Mesodermal cell (in vitro differentiated cells): ENCODE measurements at regions not wholly inside any gene's neighbourhood (a gene's known extent, or its start where the extent isn't known, plus 50 kb on each side); places are given as distances from the start of the nearest gene placed in this dataset.

Experiments used
- H3K27ac ChIP-seq: 2 replicates; pipeline ENCODE4 v1.7.0; 2013; ENCODE audit warnings: mild to moderate bottlenecking, low read depth, low read length, moderate library complexity; ENCODE audit not compliant: severe bottlenecking
- H3K36me3 ChIP-seq: 2 replicates; pipeline ENCODE4 v1.7.1; 2013; ENCODE audit warnings: mild to moderate bottlenecking, low read length, moderate library complexity; ENCODE audit not compliant: control insufficient read depth, insufficient read depth
- H3K4me1 ChIP-seq: one replicate; pipeline ENCODE4 v1.7.1; 2013; ENCODE audit warnings: mild to moderate bottlenecking, low read length; ENCODE audit not compliant: insufficient read depth, control insufficient read depth, poor library complexity, severe bottlenecking
- H3K4me3 ChIP-seq: 2 replicates; pipeline ENCODE4 v1.7.0; 2013; ENCODE audit warnings: low read length, control low read depth, mild to moderate bottlenecking; ENCODE audit not compliant: insufficient read depth, poor library complexity, severe bottlenecking; ENCODE audit errors: extremely low read depth
- H3K9me3 ChIP-seq: 2 replicates; pipeline ENCODE4 v1.7.1; 2013; ENCODE audit warnings: mild to moderate bottlenecking, low read length, moderate library complexity; ENCODE audit not compliant: control insufficient read depth
- WGBS, 2 experiments: methylation state at CpG; one replicate each; pipeline ENCODE4 v1.1.5; 2013; ENCODE audit warnings: missing lambda C conversion rate in 2 of 2; ENCODE audit not compliant: insufficient coverage in 2 of 2; 5-methylcytosine and 5-hydroxymethylcytosine counted together

GRCh38 chr7:116083796-116084195, 53.2 kb upstream of the TFEC start:
- H3K36me3 ChIP-seq: no peaks in the 10 kb centered on the region
- H3K4me3 ChIP-seq: no peak overlapping the region
- 79% methylated on average over 2 of the region's 2 CpGs; no CpG with 5 or more reads in 1 of the 2 experiments for WGBS, 2 experiments
- no peak overlapping the region for H3K27ac ChIP-seq
- no peaks in the 10 kb centered on the region for H3K9me3 ChIP-seq
- H3K4me1 ChIP-seq: no peaks in the 10 kb centered on the region

DNA sequence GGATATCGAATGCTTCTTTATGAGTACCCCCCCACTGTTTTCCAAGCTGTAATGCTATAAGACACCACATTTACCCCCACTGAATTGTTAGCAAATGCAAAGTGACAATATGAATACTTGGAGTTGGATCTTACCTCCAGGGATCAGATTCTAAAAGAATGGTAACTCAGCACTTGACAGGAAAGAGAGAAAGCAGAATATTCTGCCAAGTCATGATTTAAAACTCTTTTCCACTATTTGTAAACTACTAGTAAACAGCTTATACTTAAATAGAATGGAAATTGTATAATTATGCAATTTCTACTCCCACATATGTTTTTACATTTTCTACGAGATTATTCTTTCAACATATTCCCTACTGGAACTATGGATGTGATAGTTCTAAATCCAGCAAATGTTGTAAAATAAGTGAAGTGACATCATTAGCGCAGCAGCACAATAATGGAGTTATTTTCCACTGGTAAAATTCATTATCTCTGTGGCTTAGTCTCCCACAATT, 56.0 kb upstream of the TFEC start:
- WGBS, 2 experiments: no CpG with 5 or more reads among the region's 3 CpGs
- Histone ChIP-seq H3K36me3 (no peaks in the 10 kb centered on the region), H3K9me3 (no peaks in the 10 kb centered on the region), H3K4me3 (no peak overlapping the region), H3K4me1 (no peaks in the 10 kb centered on the region), H3K27ac (no peak overlapping the region)

DNA sequence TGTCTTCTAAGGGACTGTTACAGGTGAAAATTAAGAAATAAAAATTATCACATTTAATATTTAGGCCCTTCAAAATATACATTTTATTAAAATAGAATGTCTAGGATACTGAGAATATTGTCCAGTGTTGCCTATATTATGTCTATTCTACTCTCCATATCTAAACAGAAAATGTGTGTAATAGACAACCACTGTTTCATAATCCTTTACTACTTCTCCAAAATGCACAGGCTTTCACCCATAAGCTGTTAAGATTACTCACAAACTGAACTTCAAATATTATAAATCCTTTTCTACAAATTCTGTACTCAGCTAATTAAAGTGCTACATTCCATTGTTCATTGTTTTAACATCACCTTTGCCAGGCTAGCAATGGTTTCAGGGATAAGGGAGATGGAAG, 56.7 kb upstream of the TFEC start:
- no peaks in the 10 kb centered on the region for H3K4me1 ChIP-seq
- H3K9me3 ChIP-seq: no peaks in the 10 kb centered on the region
- H3K36me3 ChIP-seq: no peaks in the 10 kb centered on the region
- H3K27ac ChIP-seq: no peak overlapping the region
- no peak overlapping the region for H3K4me3 ChIP-seq

DNA sequence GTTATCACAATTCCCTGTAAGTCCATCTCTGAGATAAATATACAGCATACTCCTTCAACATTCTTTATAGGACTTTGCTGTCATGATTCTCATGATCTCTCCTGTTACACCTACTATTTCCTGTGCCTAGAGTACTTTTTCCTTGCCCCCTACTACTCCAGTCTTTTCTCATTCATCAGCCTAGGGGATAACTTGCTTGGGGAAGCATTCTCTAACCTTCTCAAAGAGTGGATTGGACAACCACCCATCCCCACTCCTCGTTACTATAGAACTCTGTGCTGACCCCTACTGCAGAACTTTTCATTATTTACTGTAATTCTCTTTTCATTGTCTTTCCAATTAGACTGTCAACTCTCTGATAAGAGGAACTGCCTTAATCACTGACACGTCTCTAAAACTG, 57.4 kb upstream of the TFEC start:
- no peak overlapping the region for H3K4me3 ChIP-seq
- H3K36me3 ChIP-seq: no peaks in the 10 kb centered on the region
- no peaks in the 10 kb centered on the region for H3K4me1 ChIP-seq
- H3K9me3 ChIP-seq: no peaks in the 10 kb centered on the region
- WGBS, 2 experiments: 50 to 75% methylated on average over 1 of the region's 2 CpGs
- H3K27ac ChIP-seq: no peak overlapping the region

DNA sequence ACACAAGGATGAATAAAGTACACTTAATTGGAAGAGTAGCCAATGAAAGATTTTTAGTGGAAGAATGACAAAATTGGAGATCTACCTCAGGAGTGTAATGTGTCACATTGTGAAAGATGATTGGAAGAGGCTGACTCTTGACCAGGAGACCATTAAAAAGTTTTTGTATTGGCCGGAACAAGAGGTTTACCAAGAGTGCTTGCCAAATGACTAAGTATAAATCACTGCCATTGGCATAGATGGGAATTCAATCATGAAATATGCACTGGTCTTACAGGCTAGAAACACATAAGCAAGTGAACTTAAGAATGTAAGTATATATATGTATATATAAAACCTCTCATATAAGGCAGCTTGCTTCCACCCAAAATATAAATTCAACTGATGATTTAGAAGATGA, 58.7 kb upstream of the TFEC start:
- no CpG with 5 or more reads among the region's 1 CpG for WGBS, 2 experiments
- no peaks in the 10 kb centered on the region for H3K9me3 ChIP-seq
- no peak overlapping the region for H3K27ac ChIP-seq
- H3K4me3 ChIP-seq: no peak overlapping the region
- no peaks in the 10 kb centered on the region for H3K36me3 ChIP-seq
- no peaks in the 10 kb centered on the region for H3K4me1 ChIP-seq

- H3K36me3 ChIP-seq: no peaks in the 10 kb centered on the region
- H3K4me1 ChIP-seq: no peaks in the 10 kb centered on the region
- H3K4me3 ChIP-seq: no peak overlapping the region
- H3K27ac ChIP-seq: no peak overlapping the region
- no peaks in the 10 kb centered on the region for H3K9me3 ChIP-seq
- 94% methylated on average over 3 of the region's 4 CpGs; no CpG with 5 or more reads in 1 of the 2 experiments for WGBS, 2 experiments
These were observed 63.1 kb upstream of the TFEC start for GRCh38 chr7:116093516-116094301.

DNA sequence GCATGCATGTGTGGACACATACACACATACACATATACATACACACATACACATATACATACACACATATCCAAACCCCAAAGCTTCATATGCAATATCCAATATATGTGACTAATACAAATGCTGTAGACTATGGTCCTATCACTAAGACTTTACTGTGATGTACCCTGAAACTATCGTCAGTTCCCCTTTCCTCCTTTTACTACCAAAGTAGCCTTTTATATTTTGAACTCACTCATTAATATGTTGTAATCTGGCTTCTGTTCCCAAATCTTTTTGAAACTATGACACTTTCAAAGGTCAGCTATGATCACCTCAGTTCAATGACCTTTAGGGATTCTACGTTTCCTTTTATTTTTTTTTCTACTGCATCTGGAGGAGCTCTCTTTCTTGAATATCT, 64.8 kb upstream of the TFEC start:
- WGBS, 2 experiments: 100% methylated on average over 2 of the region's 2 CpGs
- Histone ChIP-seq H3K9me3 (no peaks in the 10 kb centered on the region), H3K4me3 (no peak overlapping the region)

DNA sequence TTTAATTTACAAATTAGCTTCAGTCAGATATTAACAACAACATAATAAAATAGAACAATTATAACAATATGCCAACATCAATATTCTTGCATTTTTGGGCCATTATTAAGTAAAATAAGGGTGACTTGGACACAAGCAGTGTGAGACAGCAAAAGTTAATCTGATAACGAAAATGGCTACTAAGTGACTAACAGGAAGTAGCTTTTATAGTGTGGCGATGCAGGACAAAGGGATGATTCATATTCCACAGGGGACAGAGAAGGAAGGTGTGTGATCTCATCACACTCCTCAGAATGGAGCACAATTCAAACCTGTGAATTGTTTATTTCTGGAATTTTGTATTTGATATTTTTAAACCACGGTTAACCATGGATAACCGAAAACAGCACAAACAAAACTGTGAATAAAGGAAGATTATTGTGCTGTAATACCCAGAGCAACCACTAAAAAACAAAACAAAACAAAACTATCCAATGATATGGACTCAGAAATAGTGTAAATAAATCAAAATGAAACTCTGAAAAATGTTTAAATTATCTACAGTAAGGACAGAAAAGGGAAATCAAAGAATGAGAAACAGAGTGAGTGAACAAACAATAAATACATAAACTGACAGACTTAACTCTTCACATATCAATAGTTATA, 66.9 kb upstream of the TFEC start:
- H3K36me3 ChIP-seq: no peaks in the 10 kb centered on the region
- H3K27ac ChIP-seq: peak overlapping the region; percentile 32
- H3K4me1 ChIP-seq: no peaks in the 10 kb centered on the region
- no peaks in the 10 kb centered on the region for H3K9me3 ChIP-seq
- no peak overlapping the region for H3K4me3 ChIP-seq
- WGBS, 2 experiments: 87 to 93% methylated on average over 2 of the region's 4 CpGs

More for the DNA sequence above, 64.8 kb upstream of the TFEC start:
- Histone ChIP-seq H3K36me3 (no peaks in the 10 kb centered on the region), H3K4me1 (no peaks in the 10 kb centered on the region), H3K27ac (no peak overlapping the region)

GRCh38 chr7:116098175-116098574, 67.6 kb upstream of the TFEC start:
- no peak overlapping the region for H3K27ac ChIP-seq
- no peaks in the 10 kb centered on the region for H3K36me3 ChIP-seq
- no peak overlapping the region for H3K4me3 ChIP-seq
- WGBS, 2 experiments: 86 to 98% methylated on average over 6 of the region's 12 CpGs
- H3K4me1 ChIP-seq: no peaks in the 10 kb centered on the region
- no peaks in the 10 kb centered on the region for H3K9me3 ChIP-seq

DNA sequence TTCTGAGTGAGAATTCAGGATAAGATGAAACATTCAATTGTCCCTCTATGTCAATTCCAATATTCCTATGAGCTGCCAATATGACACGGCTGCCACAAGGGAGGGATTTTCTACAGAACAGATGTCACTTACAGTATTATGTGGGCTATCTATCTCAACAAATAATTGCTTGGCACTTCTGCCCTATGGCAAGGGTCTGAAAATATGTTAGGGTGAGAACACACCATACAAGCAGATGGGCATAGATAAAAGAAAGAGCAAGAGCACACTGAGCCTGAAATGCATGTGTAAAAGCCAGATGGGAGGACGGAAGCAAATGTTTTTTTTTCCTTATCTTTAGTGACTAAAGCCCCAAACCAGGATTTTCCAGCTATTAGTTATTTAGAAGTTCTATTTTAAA, 70.1 kb upstream of the TFEC start:
- Histone ChIP-seq H3K4me3 (no peak overlapping the region), H3K27ac (no peak overlapping the region), H3K4me1 (no peaks in the 10 kb centered on the region), H3K9me3 (no peaks in the 10 kb centered on the region), H3K36me3 (no peaks in the 10 kb centered on the region)
- WGBS, 2 experiments: 100% methylated on average over 1 of the region's 2 CpGs; no CpG with 5 or more reads in 1 of the 2 experiments

- no CpG with 5 or more reads among the region's 2 CpGs for WGBS, 2 experiments
- Histone ChIP-seq H3K9me3 (no peaks in the 10 kb centered on the region), H3K4me3 (no peak overlapping the region), H3K36me3 (no peaks in the 10 kb centered on the region), H3K4me1 (no peaks in the 10 kb centered on the region), H3K27ac (no peak overlapping the region)
These were observed 71.1 kb upstream of the TFEC start for GRCh38 chr7:116101704-116102103.
